Neural progenitor cell (in vitro differentiated cells): ENCODE measurements at regions not wholly inside any gene's neighbourhood (a gene's known extent, or its start where the extent isn't known, plus 50 kb on each side); places are given as distances from the start of the nearest gene placed in this dataset.

ENCODE experiments used
- DNase-seq: peaks from one replicate; pipeline ENCODE4 v3.0.0-alpha.2; 2016; ENCODE audit warnings: low spot score
- H2AFZ ChIP-seq: fragments of 200-600 bp; sonication (generic); replicated peaks from 2 replicates; pipeline ENCODE4 v1.6.1; 2016; ENCODE audit warnings: antibody characterized with exemption
- H3F3A ChIP-seq: fragments of 200-600 bp; sonication (generic); 2 replicates; pipeline ENCODE4 v1.6.1; 2016; ENCODE audit warnings: antibody characterized with exemption, low read depth
- H3K27ac ChIP-seq: fragments of 200-600 bp; sonication (generic); 2 replicates; pipeline ENCODE4 v1.5.1; 2016; ENCODE audit warnings: mild to moderate bottlenecking
- H3K27me3 ChIP-seq: fragments of 200-600 bp; sonication (generic); 2 replicates; pipeline ENCODE4 v1.6.1; 2016; ENCODE audit warnings: mild to moderate bottlenecking, moderate library complexity
- H3K36me3 ChIP-seq: fragments of 200-600 bp; sonication (generic); 2 replicates; pipeline ENCODE4 v1.5.1; 2016
- H3K4me1 ChIP-seq: fragments of 200-600 bp; sonication (generic); 2 replicates; pipeline ENCODE4 v1.6.1; 2016; ENCODE audit warnings: mixed run types
- H3K4me2 ChIP-seq: fragments of 200-600 bp; sonication (generic); 2 replicates; pipeline ENCODE4 v1.6.1; 2016
- H3K4me3 ChIP-seq: fragments of 200-600 bp; sonication (generic); 2 replicates; pipeline ENCODE4 v1.5.1; 2016
- H3K79me2 ChIP-seq: fragments of 200-600 bp; sonication (generic); 2 replicates; pipeline ENCODE4 v1.6.1; 2016; ENCODE audit warnings: low read depth
- H3K9ac ChIP-seq: fragments of 200-600 bp; sonication (generic); 2 replicates; pipeline ENCODE4 v1.6.1; 2016
- H3K9me3 ChIP-seq: fragments of 200-600 bp; sonication (generic); 2 replicates; pipeline ENCODE4 v1.5.1; 2016; ENCODE audit warnings: low read depth
- H4K20me1 ChIP-seq: fragments of 200-600 bp; sonication (generic); 2 replicates; pipeline ENCODE4 v1.6.1; 2016; ENCODE audit warnings: low read depth
- H3K27ac Mint-ChIP-seq: 3 replicates; pipeline ENCODE4 v1.8.0; 2021; ENCODE audit warnings: mixed read lengths
- H3K27me3 Mint-ChIP-seq: 2 replicates; pipeline ENCODE4 v1.8.0; 2022; ENCODE audit warnings: low read depth, mild to moderate bottlenecking, inconsistent platforms, moderate library complexity, mixed read lengths; ENCODE audit not compliant: insufficient read depth
- H3K36me3 Mint-ChIP-seq: 3 replicates; pipeline ENCODE4 v1.8.0; 2021; ENCODE audit warnings: mixed read lengths
- H3K4me1 Mint-ChIP-seq: 3 replicates; pipeline ENCODE4 v1.8.0; 2021; ENCODE audit warnings: mixed read lengths
- H3K4me3 Mint-ChIP-seq: 3 replicates; pipeline ENCODE4 v1.8.0; 2021; ENCODE audit warnings: mild to moderate bottlenecking, moderate library complexity, mixed read lengths
- H3K9me3 Mint-ChIP-seq: 3 replicates; pipeline ENCODE4 v1.8.0; 2020; ENCODE audit warnings: mixed read lengths
- EZH2 ChIP-seq: fragments of 200-600 bp; sonication (generic); IDR thresholded peaks from 2 replicates; pipeline ENCODE4 v1.6.1; 2017; ENCODE audit warnings: antibody characterized with exemption, mild to moderate bottlenecking, moderate library complexity
- EZH2phosphoT487 ChIP-seq: fragments of 200-600 bp; sonication (generic); IDR thresholded peaks from 2 replicates; pipeline ENCODE4 v1.6.1; 2017; ENCODE audit warnings: antibody characterized with exemption
- TF ChIP-seq, protein P1 (sequence below): fragments of 200-600 bp; sonication (generic); IDR thresholded peaks from 2 replicates; pipeline ENCODE4 v1.5.1; 2017; ENCODE audit warnings: antibody characterized with exemption, mild to moderate bottlenecking

DNA sequence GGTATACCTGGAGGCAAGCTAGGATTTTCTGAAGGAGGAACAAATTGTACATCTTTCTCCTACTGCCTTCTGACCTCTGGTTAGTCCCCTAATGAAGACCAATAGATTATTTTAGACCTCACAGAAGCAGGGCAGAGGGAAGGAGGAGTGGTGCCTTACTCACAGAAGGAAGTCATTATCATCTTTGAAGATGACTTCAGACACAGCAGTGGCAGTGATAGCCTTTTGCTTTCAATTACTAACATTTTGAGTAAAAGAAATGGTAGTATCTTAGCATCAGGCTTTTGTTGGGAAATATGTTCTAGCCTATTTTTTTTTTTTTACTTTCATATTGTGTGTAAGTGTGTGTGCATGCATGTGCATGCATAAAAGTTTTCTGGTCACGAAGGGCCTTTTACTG is 164.2 kb upstream of the PLN start:
- Histone ChIP-seq H3K4me2 (no peak overlapping the region), H4K20me1 (no peaks in the 10 kb centered on the region), H3K4me3 (no peak overlapping the region), H3K9me3 (no peaks in the 10 kb centered on the region), H3K4me1 (no peaks in the 10 kb centered on the region), H2AFZ (no peak overlapping the region), H3K27me3 (no peaks in the 10 kb centered on the region), H3F3A (no peaks in the 10 kb centered on the region), H3K9ac (no peak overlapping the region), H3K27ac (no peak overlapping the region), H3K79me2 (no peaks in the 10 kb centered on the region), H3K36me3 (no peaks in the 10 kb centered on the region)
- Mint-ChIP-seq H3K4me1 (peaks cover 3% of the 10 kb centered on the region), H3K4me3 (no peak overlapping the region), H3K27me3 (peaks cover 4% of the 10 kb centered on the region), H3K36me3 (no peaks in the 10 kb centered on the region), H3K9me3 (peaks cover 9% of the 10 kb centered on the region), H3K27ac (no peak overlapping the region)
- no peak for DNase-seq
- no peak for TF ChIP-seq EZH2
- TF ChIP-seq EZH2phosphoT487: no peak
- TF ChIP-seq, protein P1, sequence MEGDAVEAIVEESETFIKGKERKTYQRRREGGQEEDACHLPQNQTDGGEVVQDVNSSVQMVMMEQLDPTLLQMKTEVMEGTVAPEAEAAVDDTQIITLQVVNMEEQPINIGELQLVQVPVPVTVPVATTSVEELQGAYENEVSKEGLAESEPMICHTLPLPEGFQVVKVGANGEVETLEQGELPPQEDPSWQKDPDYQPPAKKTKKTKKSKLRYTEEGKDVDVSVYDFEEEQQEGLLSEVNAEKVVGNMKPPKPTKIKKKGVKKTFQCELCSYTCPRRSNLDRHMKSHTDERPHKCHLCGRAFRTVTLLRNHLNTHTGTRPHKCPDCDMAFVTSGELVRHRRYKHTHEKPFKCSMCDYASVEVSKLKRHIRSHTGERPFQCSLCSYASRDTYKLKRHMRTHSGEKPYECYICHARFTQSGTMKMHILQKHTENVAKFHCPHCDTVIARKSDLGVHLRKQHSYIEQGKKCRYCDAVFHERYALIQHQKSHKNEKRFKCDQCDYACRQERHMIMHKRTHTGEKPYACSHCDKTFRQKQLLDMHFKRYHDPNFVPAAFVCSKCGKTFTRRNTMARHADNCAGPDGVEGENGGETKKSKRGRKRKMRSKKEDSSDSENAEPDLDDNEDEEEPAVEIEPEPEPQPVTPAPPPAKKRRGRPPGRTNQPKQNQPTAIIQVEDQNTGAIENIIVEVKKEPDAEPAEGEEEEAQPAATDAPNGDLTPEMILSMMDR: no peak

DNA sequence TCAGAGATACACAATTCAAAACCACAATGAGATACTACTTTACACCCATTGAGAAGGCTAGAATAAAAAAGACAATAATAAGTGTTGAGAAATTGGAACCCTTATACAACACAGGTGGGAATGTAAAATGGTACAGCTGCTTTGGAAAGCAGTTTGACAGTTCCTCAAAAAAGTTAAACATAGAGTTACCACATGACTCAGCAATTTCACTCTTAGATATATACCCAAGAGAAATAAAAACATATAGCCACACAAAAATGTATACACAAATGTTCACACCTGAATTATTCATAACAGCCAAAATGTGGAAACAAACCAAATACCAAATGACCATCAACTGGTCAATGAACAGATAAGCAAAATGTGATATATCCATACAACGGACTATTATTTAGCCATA is 161.1 kb upstream of the PLN start:
- peaks cover 4% of the 10 kb centered on the region for H3K27me3 Mint-ChIP-seq
- no peak overlapping the region for H3K27ac Mint-ChIP-seq
- Histone ChIP-seq H3K4me1 (no peaks in the 10 kb centered on the region), H4K20me1 (no peaks in the 10 kb centered on the region), H3K4me3 (no peak overlapping the region), H3K27me3 (no peaks in the 10 kb centered on the region), H3K27ac (no peak overlapping the region), H3K4me2 (no peak overlapping the region), H2AFZ (no peak overlapping the region), H3F3A (no peaks in the 10 kb centered on the region), H3K79me2 (no peaks in the 10 kb centered on the region), H3K36me3 (no peaks in the 10 kb centered on the region), H3K9me3 (no peaks in the 10 kb centered on the region), H3K9ac (no peak overlapping the region)
- no peak for TF ChIP-seq EZH2
- TF ChIP-seq, protein P1: no peak
- no peak for TF ChIP-seq EZH2phosphoT487
- H3K4me3 Mint-ChIP-seq: no peak overlapping the region
- DNase-seq: no peak
- H3K9me3 Mint-ChIP-seq: no peaks in the 10 kb centered on the region
- no peaks in the 10 kb centered on the region for H3K36me3 Mint-ChIP-seq
- H3K4me1 Mint-ChIP-seq: peaks cover 3% of the 10 kb centered on the region

DNA sequence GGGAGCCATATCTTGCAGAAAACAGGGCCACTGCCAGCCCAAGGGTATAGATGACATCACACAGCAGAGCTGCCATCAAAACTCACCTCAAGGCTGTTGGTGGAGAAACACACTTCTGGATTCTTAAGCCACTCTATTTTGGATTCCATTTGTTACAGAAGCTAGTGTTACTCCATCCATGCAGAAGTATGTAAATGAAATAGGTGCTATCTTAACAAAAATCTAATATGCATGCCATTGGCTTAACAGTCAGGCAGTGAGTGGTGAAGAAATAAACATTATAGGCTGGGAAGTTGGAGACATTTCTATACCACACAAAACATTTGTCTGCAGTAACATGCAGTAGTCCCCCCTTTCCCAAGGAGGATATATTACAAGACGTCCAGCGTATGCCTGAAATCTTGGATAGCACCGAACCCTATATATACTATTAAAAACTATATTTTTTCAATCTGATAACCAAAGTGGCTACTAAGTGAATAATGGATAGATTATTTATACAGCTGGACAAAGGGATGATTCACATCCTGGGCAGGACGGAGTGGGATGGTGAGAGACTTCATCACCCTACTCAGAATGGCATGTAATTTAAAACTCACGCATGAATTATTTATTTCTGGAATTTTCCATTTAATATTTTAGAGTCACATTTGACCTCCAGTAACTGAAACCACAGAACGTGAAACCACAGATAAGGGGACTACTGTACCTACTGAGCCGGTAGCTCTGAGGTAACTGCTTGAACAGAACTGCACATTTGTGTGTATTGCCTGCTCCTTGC is 160.0 kb upstream of the PLN start:
- H3K4me1 Mint-ChIP-seq: peaks cover 3% of the 10 kb centered on the region
- no peaks in the 10 kb centered on the region for H3K9me3 Mint-ChIP-seq
- H3K4me3 Mint-ChIP-seq: no peak overlapping the region
- no peak overlapping the region for H2AFZ ChIP-seq
- H3K9ac ChIP-seq: no peak overlapping the region
- no peaks in the 10 kb centered on the region for H3K27me3 ChIP-seq
- no peaks in the 10 kb centered on the region for H3K79me2 ChIP-seq
- H3K4me1 ChIP-seq: no peaks in the 10 kb centered on the region
- no peaks in the 10 kb centered on the region for H3K36me3 ChIP-seq
- no peaks in the 10 kb centered on the region for H3F3A ChIP-seq
- no peaks in the 10 kb centered on the region for H3K9me3 ChIP-seq
- no peak for TF ChIP-seq EZH2phosphoT487
- TF ChIP-seq, protein P1: no peak
- no peak for TF ChIP-seq EZH2
- H3K27ac Mint-ChIP-seq: no peak overlapping the region
- no peak for DNase-seq
- no peak overlapping the region for H3K4me2 ChIP-seq
- H4K20me1 ChIP-seq: no peaks in the 10 kb centered on the region
- no peak overlapping the region for H3K4me3 ChIP-seq
- no peak overlapping the region for H3K27ac ChIP-seq
- no peaks in the 10 kb centered on the region for H3K36me3 Mint-ChIP-seq
- H3K27me3 Mint-ChIP-seq: peaks cover 4% of the 10 kb centered on the region
